ENCODE measurements at regions not wholly inside any gene's neighbourhood (a gene's known extent, or its start where the extent isn't known, plus 50 kb on each side); places are given as distances from the start of the nearest gene placed in this dataset.
"Not testable (repeated sequence)": the region's sequence is repeated elsewhere in the genome, so short reads cannot be mapped to it uniquely, and the experiment has no call there.

DNA sequence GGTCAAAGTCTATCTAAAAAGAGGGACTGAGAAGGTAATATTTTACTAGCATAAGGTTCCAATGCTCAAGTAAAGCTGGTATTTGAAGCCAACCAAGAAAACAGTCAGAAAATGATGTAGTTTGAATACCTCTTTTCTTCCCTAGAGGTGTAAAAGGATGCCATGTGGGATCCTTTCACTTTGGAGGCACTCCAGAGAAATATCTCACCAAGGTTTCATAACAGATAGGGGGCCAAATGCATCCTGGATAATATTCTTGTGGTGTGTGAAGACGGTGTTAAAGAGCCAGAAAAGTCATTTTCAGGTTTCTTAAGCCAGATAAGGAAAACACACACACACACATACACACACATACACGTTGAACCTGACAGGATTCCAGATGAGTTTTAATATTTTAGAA is 136.1 kb upstream of the PRKD1 start:
- H2BK120ac ChIP-seq (ENCODE audit: insufficient read depth, low read length, poor library complexity): no peak overlapping the region
- no peaks in the 10 kb centered on the region for H3K79me1 ChIP-seq (ENCODE audit: low read length)
- DNase-seq: no peak
- no peak overlapping the region for H3K9ac ChIP-seq (ENCODE audit: low read length)
- no peak overlapping the region for H4K91ac ChIP-seq (ENCODE audit: low read depth, low read length)
- no peaks in the 10 kb centered on the region for H3K27me3 ChIP-seq (ENCODE audit: insufficient read depth, low read length)
- H2BK12ac ChIP-seq (ENCODE audit: low read length): no peak overlapping the region
- H4K12ac ChIP-seq (ENCODE audit: low read depth, low read length): no peak overlapping the region
- no peak overlapping the region for H2BK5ac ChIP-seq (ENCODE audit: low read depth, low read length, poor library complexity)
- no CpG with 5 or more reads among the region's 2 CpGs for WGBS (ENCODE audit: extremely low coverage, insufficient coverage, insufficient read length)
- H3K23ac ChIP-seq (ENCODE audit: low read length): no peak overlapping the region
- H3K36me3 ChIP-seq (ENCODE audit: control insufficient read depth in 1 of 2, insufficient read depth in 2 of 2, low read length in 2 of 2): no peaks in the 10 kb centered on the region
- no peak overlapping the region for H3K4ac ChIP-seq (ENCODE audit: low read depth, low read length)
- H3K79me2 ChIP-seq (ENCODE audit: control insufficient read depth, insufficient read depth, low read length, poor library complexity): no peaks in the 10 kb centered on the region
- H3K4me3 ChIP-seq (ENCODE audit: low read depth, low read length): no peak overlapping the region
- no peak overlapping the region for H3K27ac ChIP-seq (ENCODE audit: low read depth, low read length)
- no peak overlapping the region for H4K8ac ChIP-seq (ENCODE audit: low read depth, low read length)
- H2AK5ac ChIP-seq (ENCODE audit: low read length): no peak overlapping the region
- no peaks in the 10 kb centered on the region for H3K9me3 ChIP-seq (ENCODE audit: insufficient read depth, low read depth, low read length)
- no peak overlapping the region for H3K4me2 ChIP-seq (ENCODE audit: low read length)
- no peak overlapping the region for H2AFZ ChIP-seq (ENCODE audit: insufficient read depth, low read length, poor library complexity)
- no peak overlapping the region for H3K14ac ChIP-seq (ENCODE audit: low read length)
- no peak overlapping the region for H3K18ac ChIP-seq (ENCODE audit: low read length)
- no peaks in the 10 kb centered on the region for H3K4me1 ChIP-seq (ENCODE audit: control insufficient read depth in 1 of 2, insufficient read depth in 2 of 2, low read length in 2 of 2)

DNA sequence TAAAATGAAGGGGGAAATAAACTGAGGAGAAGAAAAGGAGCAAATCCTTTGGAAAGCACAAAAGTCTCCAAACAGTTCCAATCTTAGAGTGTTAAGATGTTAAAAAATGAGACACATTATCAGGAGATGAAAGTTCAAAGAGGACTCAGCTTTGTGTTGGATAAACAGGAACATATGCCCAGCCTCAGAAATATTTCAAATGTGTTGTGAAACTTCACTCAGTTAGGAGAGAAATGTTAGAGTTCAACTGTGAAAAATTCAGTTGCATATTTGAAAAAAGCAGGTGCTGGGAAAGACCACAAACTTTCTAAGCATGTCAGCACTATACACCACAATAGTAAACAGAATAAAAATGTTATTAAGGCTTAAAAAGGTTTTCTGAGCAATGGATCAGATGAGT is 136.8 kb upstream of the PRKD1 start:
- no peak overlapping the region for H4K8ac ChIP-seq (ENCODE audit: low read depth, low read length)
- H3K4me3 ChIP-seq (ENCODE audit: low read depth, low read length): no peak overlapping the region
- no peaks in the 10 kb centered on the region for H3K27me3 ChIP-seq (ENCODE audit: insufficient read depth, low read length)

DNA sequence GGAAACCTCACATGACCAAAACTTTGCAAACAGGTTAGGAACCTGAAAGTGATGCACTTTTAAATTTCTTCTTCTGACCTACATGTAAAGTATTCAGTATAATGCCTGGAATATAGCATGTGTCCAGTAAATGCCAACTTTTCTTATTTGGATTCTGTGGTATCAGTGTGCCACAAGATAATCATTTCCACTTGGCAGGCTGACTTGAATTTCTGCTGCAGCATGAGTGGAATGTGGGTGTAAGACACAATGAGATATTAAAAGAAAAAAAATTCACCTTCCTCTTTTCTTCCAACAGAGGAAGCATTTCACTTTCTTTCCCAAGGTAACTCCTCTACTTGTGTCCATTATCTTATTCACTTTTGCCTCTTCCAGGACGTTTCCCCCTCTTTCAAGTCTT is 141.9 kb upstream of the PRKD1 start:
- Histone ChIP-seq H4K91ac (ENCODE audit: low read depth, low read length) (no peak overlapping the region), H3K14ac (ENCODE audit: low read length) (no peak overlapping the region), H3K4me3 (ENCODE audit: low read depth, low read length) (no peak overlapping the region), H3K36me3 (ENCODE audit: control insufficient read depth in 1 of 2, insufficient read depth in 2 of 2, low read length in 2 of 2) (no peaks in the 10 kb centered on the region), H3K9me3 (ENCODE audit: insufficient read depth, low read depth, low read length) (peaks cover 4% of the 10 kb centered on the region), H3K4ac (ENCODE audit: low read depth, low read length) (no peak overlapping the region), H3K79me1 (ENCODE audit: low read length) (no peaks in the 10 kb centered on the region), H3K4me2 (ENCODE audit: low read length) (no peak overlapping the region), H4K12ac (ENCODE audit: low read depth, low read length) (no peak overlapping the region), H3K27me3 (ENCODE audit: insufficient read depth, low read length) (no peaks in the 10 kb centered on the region), H2BK5ac (ENCODE audit: low read depth, low read length, poor library complexity) (no peak overlapping the region), H3K4me1 (ENCODE audit: control insufficient read depth in 1 of 2, insufficient read depth in 2 of 2, low read length in 2 of 2) (no peaks in the 10 kb centered on the region), H2AK5ac (ENCODE audit: low read length) (no peak overlapping the region), H3K23ac (ENCODE audit: low read length) (no peak overlapping the region), H3K18ac (ENCODE audit: low read length) (no peak overlapping the region), H2BK12ac (ENCODE audit: low read length) (no peak overlapping the region), H3K27ac (ENCODE audit: low read depth, low read length) (no peak overlapping the region), H3K79me2 (ENCODE audit: control insufficient read depth, insufficient read depth, low read length, poor library complexity) (no peaks in the 10 kb centered on the region), H4K8ac (ENCODE audit: low read depth, low read length) (no peak overlapping the region), H3K9ac (ENCODE audit: low read length) (no peak overlapping the region), H2AFZ (ENCODE audit: insufficient read depth, low read length, poor library complexity) (no peak overlapping the region), H2BK120ac (ENCODE audit: insufficient read depth, low read length, poor library complexity) (no peak overlapping the region)
- no CpG with 5 or more reads among the region's 1 CpG for WGBS (ENCODE audit: extremely low coverage, insufficient coverage, insufficient read length)
- DNase-seq: no peak

More for the DNA sequence above, 136.8 kb upstream of the PRKD1 start:
- H4K12ac ChIP-seq (ENCODE audit: low read depth, low read length): no peak overlapping the region
- H3K9ac ChIP-seq (ENCODE audit: low read length): no peak overlapping the region
- no peak overlapping the region for H3K23ac ChIP-seq (ENCODE audit: low read length)
- H3K18ac ChIP-seq (ENCODE audit: low read length): no peak overlapping the region
- H2BK120ac ChIP-seq (ENCODE audit: insufficient read depth, low read length, poor library complexity): no peak overlapping the region
- no peak overlapping the region for H3K4ac ChIP-seq (ENCODE audit: low read depth, low read length)
- no peak overlapping the region for H3K27ac ChIP-seq (ENCODE audit: low read depth, low read length)
- no peak overlapping the region for H3K4me2 ChIP-seq (ENCODE audit: low read length)
- no peaks in the 10 kb centered on the region for H3K4me1 ChIP-seq (ENCODE audit: control insufficient read depth in 1 of 2, insufficient read depth in 2 of 2, low read length in 2 of 2)
- H2BK5ac ChIP-seq (ENCODE audit: low read depth, low read length, poor library complexity): no peak overlapping the region
- H2BK12ac ChIP-seq (ENCODE audit: low read length): no peak overlapping the region
- H3K79me2 ChIP-seq (ENCODE audit: control insufficient read depth, insufficient read depth, low read length, poor library complexity): no peaks in the 10 kb centered on the region
- H2AFZ ChIP-seq (ENCODE audit: insufficient read depth, low read length, poor library complexity): no peak overlapping the region
- H2AK5ac ChIP-seq (ENCODE audit: low read length): no peak overlapping the region
- H4K91ac ChIP-seq (ENCODE audit: low read depth, low read length): no peak overlapping the region
- DNase-seq: no peak
- no peak overlapping the region for H3K14ac ChIP-seq (ENCODE audit: low read length)
- H3K36me3 ChIP-seq (ENCODE audit: control insufficient read depth in 1 of 2, insufficient read depth in 2 of 2, low read length in 2 of 2): no peaks in the 10 kb centered on the region
- no peaks in the 10 kb centered on the region for H3K79me1 ChIP-seq (ENCODE audit: low read length)
- no peaks in the 10 kb centered on the region for H3K9me3 ChIP-seq (ENCODE audit: insufficient read depth, low read depth, low read length)

DNA sequence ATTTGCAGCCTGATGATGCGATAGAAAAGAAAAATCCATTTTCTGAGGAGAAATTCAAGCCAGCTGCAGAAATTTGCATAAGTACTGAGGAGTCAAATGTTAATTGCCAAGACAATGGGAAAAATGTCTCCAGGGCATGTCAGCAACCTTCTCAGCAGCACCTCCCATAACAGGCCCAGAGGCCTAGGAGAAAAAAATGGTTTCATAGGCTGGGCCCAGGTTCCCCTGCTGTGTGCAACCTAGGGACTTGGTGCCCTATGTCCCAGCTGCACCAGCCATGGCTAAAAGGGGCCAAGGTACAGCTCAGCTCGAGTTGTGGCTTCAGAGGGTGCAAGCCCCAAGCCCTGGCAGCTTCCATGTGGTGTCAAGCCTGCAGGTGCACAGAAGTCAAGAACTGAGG is 144.8 kb upstream of the PRKD1 start:
- H4K12ac ChIP-seq (ENCODE audit: low read depth, low read length); H2BK120ac ChIP-seq (ENCODE audit: insufficient read depth, low read length, poor library complexity); H3K36me3 ChIP-seq (ENCODE audit: control insufficient read depth in 1 of 2, insufficient read depth in 2 of 2, low read length in 2 of 2); H3K79me2 ChIP-seq (ENCODE audit: control insufficient read depth, insufficient read depth, low read length, poor library complexity); H4K91ac ChIP-seq (ENCODE audit: low read depth, low read length); H3K9ac ChIP-seq (ENCODE audit: low read length); H2BK12ac ChIP-seq (ENCODE audit: low read length); H3K4me1 ChIP-seq (ENCODE audit: control insufficient read depth in 1 of 2, insufficient read depth in 2 of 2, low read length in 2 of 2); H3K27me3 ChIP-seq (ENCODE audit: insufficient read depth, low read length); H3K27ac ChIP-seq (ENCODE audit: low read depth, low read length); H2AK5ac ChIP-seq (ENCODE audit: low read length); H3K4ac ChIP-seq (ENCODE audit: low read depth, low read length); H3K4me2 ChIP-seq (ENCODE audit: low read length); H3K23ac ChIP-seq (ENCODE audit: low read length); H4K8ac ChIP-seq (ENCODE audit: low read depth, low read length); H2BK5ac ChIP-seq (ENCODE audit: low read depth, low read length, poor library complexity); H3K4me3 ChIP-seq (ENCODE audit: low read depth, low read length); H3K9me3 ChIP-seq (ENCODE audit: insufficient read depth, low read depth, low read length); H3K14ac ChIP-seq (ENCODE audit: low read length); DNase-seq; H3K18ac ChIP-seq (ENCODE audit: low read length); H2AFZ ChIP-seq (ENCODE audit: insufficient read depth, low read length, poor library complexity); H3K79me1 ChIP-seq (ENCODE audit: low read length): not testable (repeated sequence)
- WGBS (ENCODE audit: extremely low coverage, insufficient coverage, insufficient read length): no CpG with 5 or more reads among the region's 2 CpGs

DNA sequence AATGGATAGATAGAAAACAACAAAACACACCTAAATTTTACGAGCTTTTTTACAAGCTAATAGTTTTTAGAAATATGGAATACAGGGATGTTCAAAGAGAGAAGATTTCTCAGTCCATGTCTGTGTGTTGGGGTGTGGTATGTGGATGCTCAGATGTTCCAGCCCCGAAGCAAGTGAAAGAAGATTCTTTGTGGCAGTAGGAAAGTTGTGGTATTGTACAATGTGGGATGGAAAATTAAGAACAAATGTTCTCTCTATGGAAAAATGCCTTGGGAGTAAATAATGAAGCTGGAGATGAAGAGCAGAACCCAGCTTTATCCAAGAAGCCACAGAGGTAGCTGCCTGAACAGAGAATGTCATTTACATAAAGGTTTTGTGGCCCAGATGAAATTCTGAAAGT is 150.3 kb upstream of the PRKD1 start:
- Histone ChIP-seq H4K8ac (ENCODE audit: low read depth, low read length) (no peak overlapping the region), H2BK120ac (ENCODE audit: insufficient read depth, low read length, poor library complexity) (no peak overlapping the region), H3K36me3 (ENCODE audit: control insufficient read depth in 1 of 2, insufficient read depth in 2 of 2, low read length in 2 of 2) (no peaks in the 10 kb centered on the region), H3K27me3 (ENCODE audit: insufficient read depth, low read length) (no peaks in the 10 kb centered on the region), H2AK5ac (ENCODE audit: low read length) (no peak overlapping the region), H3K14ac (ENCODE audit: low read length) (no peak overlapping the region), H3K23ac (ENCODE audit: low read length) (no peak overlapping the region), H4K91ac (ENCODE audit: low read depth, low read length) (no peak overlapping the region), H3K9ac (ENCODE audit: low read length) (no peak overlapping the region), H3K18ac (ENCODE audit: low read length) (no peak overlapping the region), H4K12ac (ENCODE audit: low read depth, low read length) (no peak overlapping the region), H3K4me1 (ENCODE audit: control insufficient read depth in 1 of 2, insufficient read depth in 2 of 2, low read length in 2 of 2) (no peaks in the 10 kb centered on the region), H3K27ac (ENCODE audit: low read depth, low read length) (no peak overlapping the region), H3K4me3 (ENCODE audit: low read depth, low read length) (no peak overlapping the region), H3K4ac (ENCODE audit: low read depth, low read length) (no peak overlapping the region), H2BK12ac (ENCODE audit: low read length) (no peak overlapping the region), H2BK5ac (ENCODE audit: low read depth, low read length, poor library complexity) (no peak overlapping the region), H3K79me1 (ENCODE audit: low read length) (no peaks in the 10 kb centered on the region), H3K9me3 (ENCODE audit: insufficient read depth, low read depth, low read length) (peaks cover under 1% of the 10 kb centered on the region), H3K79me2 (ENCODE audit: control insufficient read depth, insufficient read depth, low read length, poor library complexity) (no peaks in the 10 kb centered on the region), H3K4me2 (ENCODE audit: low read length) (no peak overlapping the region), H2AFZ (ENCODE audit: insufficient read depth, low read length, poor library complexity) (no peak overlapping the region)
- no peak for DNase-seq
- WGBS (ENCODE audit: extremely low coverage, insufficient coverage, insufficient read length): no CpG with 5 or more reads among the region's 2 CpGs
